Stomach (tissue), 8 donors: ENCODE measurements at regions not wholly inside any gene's neighbourhood (a gene's known extent, or its start where the extent isn't known, plus 50 kb on each side); places are given as distances from the start of the nearest gene placed in this dataset.
A peak's percentile ranks its signal among the peaks of the same experiment; 100 is the strongest.

ENCODE experiments used
- DNase-seq, 2 donors: peaks; one replicate each; pipeline versions ENCODE4 v3.0.0 to v3.0.0-alpha.2; 2013 to 2019
- H3K27ac ChIP-seq, 5 donors: fragments of 200-600 bp in 4 of 5; sonication (generic) in 4 of 5; one replicate each; pipeline ENCODE4 v1.5.1; 2013 to 2019; ENCODE audit warnings: mild to moderate bottlenecking in 1 of 5, moderate library complexity in 1 of 5
- H3K27me3 ChIP-seq, 3 donors: fragments of 200-600 bp; sonication (generic); one replicate each; pipeline ENCODE4 v1.5.1; 2017 to 2019; ENCODE audit warnings: mixed run types in 1 of 3
- H3K36me3 ChIP-seq, 4 donors: fragments of 200-600 bp; sonication (generic); 1 replicate in 3 of 4; 2 replicates in 1 of 4; pipeline ENCODE4 v1.5.1; 2016 to 2019
- H3K4me1 ChIP-seq, 4 donors: fragments of 200-600 bp; sonication (generic); one replicate each; pipeline ENCODE4 v1.5.1; 2016 to 2019
- H3K4me3 ChIP-seq, 4 donors: fragments of 200-600 bp; sonication (generic) in 3 of 4; one replicate each; pipeline ENCODE4 v1.5.1; 2016 to 2019; ENCODE audit warnings: mild to moderate bottlenecking in 1 of 4
- H3K9me3 ChIP-seq, 4 donors: fragments of 200-600 bp; sonication (generic); one replicate each; pipeline ENCODE4 v1.5.1; 2016 to 2019
- EP300 ChIP-seq: sonication (generic); formaldehyde crosslinking; IDR thresholded peaks from one replicate; pipeline ENCODE4 v1.6.1; 2017; ENCODE audit warnings: antibody characterized with exemption
- POLR2A ChIP-seq, 4 donors: fragments of 450-650 bp; IDR thresholded peaks; one replicate each; pipeline ENCODE4 v1.6.1; 2016; ENCODE audit warnings: antibody characterized with exemption in 4 of 4, control low read depth in 2 of 4, mild to moderate bottlenecking in 1 of 4, moderate library complexity in 1 of 4
- POLR2AphosphoS5 ChIP-seq, 3 donors: sonication (generic); formaldehyde crosslinking; IDR thresholded peaks; one replicate each; pipeline ENCODE4 v1.6.1; 2016; ENCODE audit warnings: antibody characterized with exemption in 3 of 3
- WGBS, 5 donors: extraction: QIAGEN DNeasy Blood & Tissue Kit in 3 of 5; methylation state at CpG; one replicate each; pipeline versions ENCODE4 v1.1.5 to v1.1.7; 2013 to 2018; 5-methylcytosine and 5-hydroxymethylcytosine counted together
- intact Hi-C: fragments of 100-400 bp; cut with DNase I; formaldehyde crosslinking; loops from one replicate; pipeline ENCODE4 v1.15.1; 2023; ENCODE audit warnings: low total_unique reads
- TF ChIP-seq, protein P1 (sequence below), 7 experiments: fragments of 450-650 bp in 4 of 7; fragments of 200-600 bp in 3 of 7; sonication (generic) in 3 of 7; IDR thresholded peaks; one replicate each; pipeline ENCODE4 v1.5.1; 2016 to 2019; ENCODE audit warnings: antibody characterized with exemption in 7 of 7, control low read depth in 2 of 7, mild to moderate bottlenecking in 1 of 7
- donor health status: healthy with polysubstance abuse.
- donor health status: Bipolar disorder and iron deficiency.
- donor health status: healthy.

- Histone ChIP-seq H3K36me3 (no peaks in the 10 kb centered on the region), H3K9me3 (no peaks in the 10 kb centered on the region), H3K4me1 (peaks cover 0 to 17% (median 7%) of the 10 kb centered on the region in 4 donors), H3K27ac (no peak overlapping the region), H3K4me3 (no peak overlapping the region), H3K27me3 (peaks cover 0 to 4% (median 0%) of the 10 kb centered on the region in 3 donors)
- DNase-seq, result peak in 1 of 2 donors; percentile 12
- TF ChIP-seq EP300 (peak; percentile 54), POLR2A (IDR thresholded peaks at IDR 0.05) (no peak)
- WGBS, 5 donors, result 70 to 82% (median 72%) methylated on average over 4 of the region's 4 CpGs
- intact Hi-C loops, result no loop called here
Observed at GRCh38 chr1:61013189-61013945, 69.0 kb upstream of the NFIA start.

- 57 to 71% (median 64%) methylated on average over 2 of the region's 2 CpGs for WGBS, 5 donors
- intact Hi-C loops, result no loop called here
- DNase-seq, result no peak
- TF ChIP-seq POLR2A (IDR thresholded peaks at IDR 0.05) (no peak), EP300 (no peak), POLR2AphosphoS5 (IDR thresholded peaks at IDR 0.05) (no peak)
- TF ChIP-seq, protein P1, sequence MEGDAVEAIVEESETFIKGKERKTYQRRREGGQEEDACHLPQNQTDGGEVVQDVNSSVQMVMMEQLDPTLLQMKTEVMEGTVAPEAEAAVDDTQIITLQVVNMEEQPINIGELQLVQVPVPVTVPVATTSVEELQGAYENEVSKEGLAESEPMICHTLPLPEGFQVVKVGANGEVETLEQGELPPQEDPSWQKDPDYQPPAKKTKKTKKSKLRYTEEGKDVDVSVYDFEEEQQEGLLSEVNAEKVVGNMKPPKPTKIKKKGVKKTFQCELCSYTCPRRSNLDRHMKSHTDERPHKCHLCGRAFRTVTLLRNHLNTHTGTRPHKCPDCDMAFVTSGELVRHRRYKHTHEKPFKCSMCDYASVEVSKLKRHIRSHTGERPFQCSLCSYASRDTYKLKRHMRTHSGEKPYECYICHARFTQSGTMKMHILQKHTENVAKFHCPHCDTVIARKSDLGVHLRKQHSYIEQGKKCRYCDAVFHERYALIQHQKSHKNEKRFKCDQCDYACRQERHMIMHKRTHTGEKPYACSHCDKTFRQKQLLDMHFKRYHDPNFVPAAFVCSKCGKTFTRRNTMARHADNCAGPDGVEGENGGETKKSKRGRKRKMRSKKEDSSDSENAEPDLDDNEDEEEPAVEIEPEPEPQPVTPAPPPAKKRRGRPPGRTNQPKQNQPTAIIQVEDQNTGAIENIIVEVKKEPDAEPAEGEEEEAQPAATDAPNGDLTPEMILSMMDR (IDR thresholded peaks at IDR 0.05), result no peak
- Histone ChIP-seq H3K4me1 (peaks cover 0 to 17% (median 7%) of the 10 kb centered on the region in 4 donors), H3K9me3 (no peaks in the 10 kb centered on the region), H3K27me3 (peaks cover 0 to 4% (median 0%) of the 10 kb centered on the region in 3 donors), H3K4me3 (no peak overlapping the region), H3K36me3 (no peaks in the 10 kb centered on the region), H3K27ac (no peak overlapping the region)
Observed at GRCh38 chr1:61012341-61012761, 70.0 kb upstream of the NFIA start.

- no peak for TF ChIP-seq POLR2AphosphoS5 (IDR thresholded peaks at IDR 0.05)
- no peak for TF ChIP-seq POLR2A (IDR thresholded peaks at IDR 0.05)
- TF ChIP-seq, protein P1 (IDR thresholded peaks at IDR 0.05), result no peak
- no peak for TF ChIP-seq EP300
- Histone ChIP-seq H3K9me3 (no peaks in the 10 kb centered on the region), H3K36me3 (no peaks in the 10 kb centered on the region), H3K27me3 (peaks cover 0 to 4% (median 0%) of the 10 kb centered on the region in 3 donors), H3K4me1 (peaks cover 0 to 17% (median 7%) of the 10 kb centered on the region in 4 donors), H3K4me3 (no peak overlapping the region), H3K27ac (no peak overlapping the region)
- peak in 1 of 2 donors; percentile 18 for DNase-seq
- 59 to 74% (median 72%) methylated on average over 11 of the region's 11 CpGs for WGBS, 5 donors
- intact Hi-C loops, result no loop called here
Observed at GRCh38 chr1:61011561-61012263, 70.6 kb upstream of the NFIA start.

DNA sequence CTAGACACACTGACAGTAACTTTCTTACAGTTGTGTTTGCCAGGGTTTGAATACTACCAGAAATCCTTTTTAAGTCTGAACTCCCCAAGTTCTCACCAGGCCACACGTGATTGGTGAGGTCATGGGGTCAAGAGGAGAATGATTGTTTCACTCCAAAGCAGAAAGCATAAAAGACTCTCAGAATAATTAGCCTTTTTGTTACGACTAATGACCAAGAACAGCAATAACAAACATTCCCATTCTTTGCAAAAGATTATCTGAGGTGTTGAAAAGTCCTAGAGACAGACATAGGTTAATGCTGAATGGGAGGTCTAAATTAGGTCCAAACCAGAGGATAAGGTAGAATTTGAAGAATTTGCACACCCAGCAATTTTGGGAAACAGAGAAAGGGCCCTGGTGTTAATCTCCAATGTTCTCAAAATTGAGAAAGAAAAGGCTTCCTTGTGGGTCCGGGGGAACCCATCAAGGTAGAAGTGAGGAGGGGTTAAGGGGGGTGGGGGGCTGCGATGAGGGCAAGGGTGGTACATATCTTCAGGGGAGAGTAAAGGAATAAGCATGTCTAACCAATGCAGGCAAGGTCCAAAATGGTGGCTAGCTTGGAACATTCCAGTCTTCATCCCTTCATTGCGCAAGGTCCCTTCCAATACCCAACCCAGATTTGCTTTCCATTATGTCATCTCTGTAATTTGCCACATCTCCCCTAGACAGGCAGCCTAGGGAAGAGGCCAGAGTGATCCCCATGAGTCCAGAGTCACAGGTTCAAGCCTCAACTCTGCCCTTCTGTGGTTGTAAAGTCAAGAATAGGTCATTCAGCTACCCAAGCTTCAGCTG, 74.6 kb upstream of the NFIA start:
- no peak overlapping the region for H3K4me3 ChIP-seq
- no peaks in the 10 kb centered on the region for H3K36me3 ChIP-seq
- H3K27me3 ChIP-seq, result no peaks in the 10 kb centered on the region
- peaks cover 0 to 18% (median 4%) of the 10 kb centered on the region in 4 donors for H3K4me1 ChIP-seq
- no peaks in the 10 kb centered on the region for H3K9me3 ChIP-seq
- intact Hi-C loops, result no loop called here
- no peak overlapping the region for H3K27ac ChIP-seq
- TF ChIP-seq, protein P1 (IDR thresholded peaks at IDR 0.05), result no peak
- TF ChIP-seq POLR2A (IDR thresholded peaks at IDR 0.05), result no peak
- no peak for TF ChIP-seq EP300
- TF ChIP-seq POLR2AphosphoS5 (IDR thresholded peaks at IDR 0.05), result no peak
- 73 to 81% (median 78%) methylated on average over 5 of the region's 5 CpGs for WGBS, 5 donors
- no peak for DNase-seq
